GM19438 (cell line): ENCODE measurements at regions not wholly inside any gene's neighbourhood (a gene's known extent, or its start where the extent isn't known, plus 50 kb on each side); places are given as distances from the start of the nearest gene placed in this dataset.
"Not testable (repeated sequence)": the region's sequence is repeated elsewhere in the genome, so short reads cannot be mapped to it uniquely, and the experiment has no call there.

Experiments
- ATAC-seq: cut with Tn5 transposase; IDR thresholded peaks from one replicate; pipeline ENCODE4 v1.9.1; 2021; ENCODE audit warnings: low read depth; ENCODE audit not compliant: unreplicated experiment

GRCh38 chr12:92253301-92253700 is 107.7 kb upstream of the BTG1 start:
- ATAC-seq: no peak

DNA sequence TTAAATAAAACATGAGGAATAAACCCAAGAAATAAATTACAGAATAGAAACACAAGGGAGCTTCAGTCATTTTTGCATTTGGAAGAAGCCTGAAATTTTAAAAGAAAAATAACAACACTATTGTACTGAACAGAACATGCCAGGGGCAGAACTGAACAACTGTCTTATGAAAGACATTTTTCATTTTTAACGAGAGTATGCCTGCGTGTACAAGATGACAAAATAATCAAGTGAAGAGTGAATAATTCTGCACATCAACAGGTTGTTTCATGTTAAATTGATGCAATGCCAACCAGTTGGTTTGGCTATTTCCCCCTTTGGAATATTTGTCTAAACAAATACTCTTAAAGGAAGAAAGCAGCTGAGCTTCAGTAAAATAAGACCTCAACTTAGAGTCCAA is 103.3 kb upstream of the BTG1 start:
- no peak for ATAC-seq

- ATAC-seq: no peak
Observed at GRCh38 chr12:92244036-92244435, 98.4 kb upstream of the BTG1 start.

DNA sequence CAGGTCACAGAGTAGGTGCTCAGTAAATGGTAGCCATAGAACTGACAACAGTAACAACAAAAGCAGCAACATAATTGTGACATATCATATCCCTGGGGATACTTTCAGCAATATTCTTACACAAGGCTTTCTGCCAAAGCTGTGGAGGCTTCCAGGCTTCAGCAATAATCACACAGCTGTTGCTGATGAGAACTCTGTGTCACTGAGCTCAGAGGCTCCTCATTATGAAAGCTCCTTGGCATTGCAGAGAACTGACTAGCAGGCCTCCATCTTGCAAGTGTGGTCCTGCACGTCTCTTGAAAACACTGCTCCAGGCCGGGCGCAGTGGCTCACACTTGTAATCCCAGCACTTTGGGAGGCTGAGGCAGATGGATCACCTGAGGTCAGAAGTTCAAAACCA is 97.3 kb upstream of the BTG1 start:
- ATAC-seq: no peak

DNA sequence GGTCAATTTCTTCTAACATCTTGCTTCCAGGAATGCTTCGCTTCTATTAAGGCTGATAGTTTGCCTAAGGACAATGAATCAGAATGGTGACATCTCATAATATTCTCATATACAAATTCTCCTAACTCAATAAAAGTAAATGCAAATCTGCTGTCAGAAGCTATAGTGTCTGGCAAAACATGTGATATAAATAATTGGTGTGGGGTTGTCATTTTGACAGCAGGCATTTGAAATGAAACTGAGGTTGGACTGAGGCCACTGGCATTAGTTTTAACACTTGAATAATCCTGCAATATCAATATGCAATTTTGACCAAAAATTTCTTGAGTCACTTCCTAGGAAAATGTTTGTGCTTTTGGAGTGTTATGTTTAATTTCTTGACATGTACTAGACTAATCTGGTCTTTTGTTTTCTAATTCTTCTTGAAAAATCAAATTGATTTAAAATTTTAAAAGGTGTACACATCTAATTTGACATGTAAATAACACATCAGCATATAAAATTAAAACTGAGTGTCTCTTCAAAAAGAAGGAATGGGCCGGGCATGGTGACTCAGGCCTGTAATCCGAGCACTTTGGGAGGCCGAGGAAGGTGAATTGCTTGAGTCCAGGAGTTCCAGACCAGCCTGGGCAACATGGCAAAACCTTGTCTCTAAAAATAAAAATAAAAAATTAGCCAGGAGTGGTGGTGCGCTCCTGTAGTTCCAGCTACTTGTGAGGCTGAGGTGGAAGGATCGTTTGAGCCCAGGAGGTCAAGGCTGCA is 92.3 kb upstream of the BTG1 start:
- no peak for ATAC-seq

GRCh38 chr12:92237262-92237661 is 91.6 kb upstream of the BTG1 start:
- ATAC-seq: no peak

GRCh38 chr12:92235703-92236472 is 90.2 kb upstream of the BTG1 start:
- ATAC-seq: no peak

DNA sequence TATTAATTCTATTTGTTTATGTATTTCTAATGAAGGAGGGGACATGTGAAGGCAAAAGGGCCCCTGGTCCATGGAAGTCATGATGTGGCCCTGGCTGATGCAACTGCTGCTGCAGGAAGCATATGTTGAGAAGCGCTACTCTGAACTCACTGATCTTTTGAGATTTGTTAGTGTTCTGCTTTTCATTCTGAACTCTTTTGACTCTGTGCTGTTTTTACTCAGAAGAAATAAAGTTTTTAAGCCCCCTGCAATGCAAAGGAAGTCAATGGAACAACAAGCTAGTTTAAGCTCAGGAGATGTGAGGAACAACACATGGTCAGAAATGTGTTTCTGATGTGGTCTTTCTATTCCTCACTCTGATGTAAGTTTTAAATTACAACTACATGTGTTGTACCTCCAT is 88.9 kb upstream of the BTG1 start:
- ATAC-seq: no peak

DNA sequence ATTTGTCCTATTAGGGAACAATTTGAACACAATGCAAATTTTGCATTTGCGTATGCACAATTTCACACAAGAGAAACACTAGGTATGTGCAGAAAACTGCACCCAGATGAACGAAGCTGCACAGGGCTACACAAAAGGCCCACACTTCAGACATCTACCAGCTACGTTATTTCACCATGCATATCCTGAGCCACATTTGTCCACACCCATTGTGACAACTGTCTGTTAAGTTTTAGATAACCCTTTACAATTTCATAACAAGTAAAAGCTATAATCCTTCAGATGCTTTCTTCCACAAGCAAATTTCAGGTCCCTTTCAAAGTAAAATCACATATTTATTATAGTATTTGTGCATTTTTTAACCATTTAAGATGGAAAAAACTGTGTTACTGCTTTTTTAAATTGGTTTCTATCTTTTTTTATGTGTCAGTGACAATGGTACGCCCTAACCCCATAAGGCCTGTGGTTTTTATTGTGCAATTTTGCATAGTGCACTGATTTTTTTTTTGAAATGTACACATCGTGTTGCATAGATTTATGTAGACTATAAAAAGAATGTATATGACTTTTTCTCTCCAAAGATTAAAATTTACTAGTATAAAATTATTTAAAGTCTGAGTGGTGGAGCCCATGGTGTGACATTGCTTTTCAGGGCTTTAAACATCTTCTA is 87.8 kb upstream of the BTG1 start:
- ATAC-seq: no peak

DNA sequence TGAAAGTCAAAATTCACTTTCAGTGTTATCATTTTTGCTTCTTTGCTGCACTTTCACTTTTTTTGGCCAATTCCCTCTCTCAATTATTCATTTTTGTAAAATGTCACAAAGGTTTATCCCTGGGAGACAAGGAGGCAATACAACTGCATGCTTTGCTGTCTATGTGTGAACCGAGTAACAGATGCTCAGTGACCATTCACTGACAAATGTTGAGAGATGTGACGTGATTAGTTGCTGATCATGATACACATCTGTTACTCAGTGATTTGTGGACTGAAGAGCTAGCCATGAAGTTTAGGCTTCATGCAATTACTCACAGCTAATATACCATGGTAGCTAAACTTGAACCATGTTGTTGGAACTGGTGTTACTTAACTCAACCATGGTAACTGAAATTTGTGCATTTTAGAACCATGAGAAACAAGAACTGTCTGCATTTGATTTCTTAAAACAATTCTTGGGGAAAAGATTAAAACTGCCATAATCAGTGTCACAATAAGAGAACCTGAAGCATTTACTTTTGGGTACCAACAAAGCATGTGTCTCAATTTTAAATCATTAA is 86.8 kb upstream of the BTG1 start:
- ATAC-seq: not testable (repeated sequence)

DNA sequence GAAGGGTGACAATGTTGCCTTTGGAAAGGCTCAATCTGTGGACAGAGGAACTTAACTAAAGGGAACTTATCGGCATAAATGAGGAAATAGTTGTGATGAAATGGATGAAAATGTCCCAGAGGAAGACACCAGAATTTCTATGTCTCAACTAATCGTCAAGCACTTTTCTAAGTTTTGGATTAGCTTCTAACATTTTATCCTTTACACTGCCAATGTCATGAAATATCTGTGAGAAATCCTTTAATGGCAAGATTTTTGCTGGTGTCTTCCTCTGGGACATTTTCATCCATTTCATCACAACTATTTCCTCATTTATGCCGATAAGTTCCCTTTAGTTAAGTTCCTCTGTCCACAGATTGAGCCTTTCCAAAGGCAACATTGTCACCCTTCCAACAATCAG is 86.3 kb upstream of the BTG1 start:
- not testable (repeated sequence) for ATAC-seq

DNA sequence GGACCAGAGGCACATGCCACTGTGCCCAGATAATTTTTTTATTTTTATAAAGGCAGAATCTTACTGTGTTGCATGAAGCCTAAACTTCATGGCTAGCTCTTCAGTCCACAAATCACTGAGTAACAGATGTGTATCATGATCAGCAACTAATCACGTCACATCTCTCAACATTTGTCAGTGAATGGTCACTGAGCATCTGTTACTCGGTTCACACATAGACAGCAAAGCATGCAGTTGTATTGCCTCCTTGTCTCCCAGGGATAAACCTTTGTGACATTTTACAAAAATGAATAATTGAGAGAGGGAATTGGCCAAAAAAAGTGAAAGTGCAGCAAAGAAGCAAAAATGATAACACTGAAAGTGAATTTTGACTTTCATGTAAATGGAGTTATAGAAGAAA is 85.9 kb upstream of the BTG1 start:
- not testable (repeated sequence) for ATAC-seq

DNA sequence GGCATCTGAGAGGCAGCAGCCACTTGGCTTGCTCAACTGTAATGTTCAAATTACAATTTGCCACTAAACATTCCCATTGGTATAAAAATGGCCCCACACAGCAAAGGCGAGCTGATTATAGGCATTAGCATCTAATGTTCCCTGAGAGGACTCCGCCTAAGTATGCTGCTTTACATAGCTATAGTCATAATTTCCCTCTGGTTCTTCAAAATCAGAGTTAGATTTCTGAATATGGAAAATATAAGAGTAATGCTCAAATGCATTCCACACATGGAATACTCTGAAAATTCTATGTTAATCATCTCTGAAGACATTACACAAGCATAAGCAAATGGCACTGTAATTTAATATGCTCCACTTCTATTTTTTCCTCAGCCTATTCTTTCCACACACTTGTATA is 83.7 kb upstream of the BTG1 start:
- no peak for ATAC-seq

DNA sequence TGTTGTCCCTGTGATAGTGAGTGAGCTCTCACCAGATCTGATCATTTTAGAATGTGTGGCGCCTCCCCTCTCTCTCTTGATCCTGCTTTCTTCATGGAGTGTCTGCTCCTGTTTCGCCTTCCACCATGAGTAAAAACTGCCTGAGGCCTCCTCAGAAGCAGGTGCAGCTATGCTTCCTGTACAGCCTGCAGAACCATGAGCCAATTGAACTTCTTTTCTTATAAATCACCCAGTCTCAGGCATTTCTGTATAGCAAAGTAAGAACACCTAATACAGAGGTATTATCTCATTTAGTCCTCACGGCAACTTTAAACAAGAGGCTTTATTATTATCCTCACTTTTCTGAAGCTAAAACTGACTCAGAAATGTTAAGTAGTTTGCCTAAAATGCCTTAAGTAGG is 81.3 kb upstream of the BTG1 start:
- ATAC-seq: no peak

DNA sequence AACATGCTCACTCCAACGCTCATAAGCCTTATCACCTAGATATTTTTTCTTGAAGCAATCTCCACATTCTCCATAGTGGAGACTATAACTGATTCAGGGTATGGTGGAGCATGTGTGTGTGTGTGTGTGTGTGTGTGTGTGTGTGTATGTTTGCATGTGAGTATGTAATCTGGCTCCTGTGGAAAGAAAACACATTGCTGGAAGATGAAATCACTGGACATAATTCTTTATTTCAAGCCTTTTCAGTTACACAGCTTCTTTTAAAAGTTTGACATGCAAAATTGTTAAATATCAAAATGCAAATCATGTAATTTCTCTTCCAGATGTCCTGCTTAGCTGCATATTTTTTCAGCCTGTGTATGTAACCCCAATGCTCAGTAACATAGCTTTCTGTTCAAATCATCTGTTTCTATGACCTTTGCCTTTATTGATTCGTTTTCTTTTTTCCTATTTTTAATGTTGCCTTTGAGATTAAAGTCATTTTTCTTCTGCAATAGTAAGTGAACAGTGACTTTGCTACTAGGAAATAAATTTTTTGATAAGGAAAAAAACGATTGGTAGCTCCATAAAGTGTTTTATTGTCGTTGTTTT is 80.5 kb upstream of the BTG1 start:
- no peak for ATAC-seq

- no peak for ATAC-seq
Observed at GRCh38 chr12:92224685-92225331, 79.2 kb upstream of the BTG1 start.

- no peak for ATAC-seq
Observed at GRCh38 chr12:92223481-92223880, 77.8 kb upstream of the BTG1 start.

GRCh38 chr12:92221656-92222315 is 76.1 kb upstream of the BTG1 start:
- no peak for ATAC-seq

DNA sequence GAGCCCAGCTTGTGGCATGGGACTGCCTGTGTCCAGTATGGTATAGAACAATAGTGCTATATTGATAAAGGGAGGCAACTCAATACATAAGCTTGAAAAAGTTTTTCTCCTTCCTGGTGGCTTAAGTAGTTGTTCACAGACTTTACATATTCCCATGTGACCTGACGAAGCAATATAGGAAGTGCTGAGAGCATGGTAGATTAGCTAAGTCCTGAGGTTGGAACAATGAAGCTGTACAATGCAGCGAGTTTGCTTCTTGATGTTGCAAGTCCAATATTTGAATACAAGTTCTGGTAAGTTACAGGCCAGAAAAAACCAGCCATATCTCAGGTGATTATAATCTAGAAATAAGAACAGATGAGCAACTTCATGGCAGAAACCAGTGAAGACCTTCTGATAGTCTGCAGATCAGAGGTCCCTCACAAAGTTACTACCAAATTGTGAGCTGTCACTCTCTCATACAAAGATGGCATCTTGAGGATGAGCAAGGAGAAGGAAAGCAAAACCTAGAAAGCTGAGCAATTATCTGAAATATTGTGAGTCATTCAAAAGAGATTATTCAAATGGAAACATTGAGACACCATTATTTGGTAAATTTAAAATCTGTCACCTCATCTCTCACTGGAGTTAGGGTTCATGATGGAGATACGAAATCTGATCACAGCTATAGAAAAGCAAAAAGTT is 72.9 kb upstream of the BTG1 start:
- no peak for ATAC-seq
